ENCODE measurements at regions not wholly inside any gene's neighbourhood (a gene's known extent, or its start where the extent isn't known, plus 50 kb on each side); places are given as distances from the start of the nearest gene placed in this dataset.
A peak's percentile ranks its signal among the peaks of the same experiment; 100 is the strongest.

GRCh38 chr4:126262665-126263064 is 947.9 kb downstream of the FAT4 start:
- H3K79me2 ChIP-seq (ENCODE audit: control insufficient read depth, insufficient read depth, low read length): no peaks in the 10 kb centered on the region
- H2AFZ ChIP-seq (ENCODE audit: low read length): no peak overlapping the region
- H4K20me1 ChIP-seq (ENCODE audit: control insufficient read depth, extremely low read depth, insufficient read depth, low read length): no peaks in the 10 kb centered on the region
- no peak for TF ChIP-seq EZH2 (IDR thresholded peaks at IDR 0.05; ENCODE audit: low read length, missing control alignments)
- TF ChIP-seq CTCF (conservative IDR thresholded peaks at IDR 0.05 in 1 of 2, IDR thresholded peaks at IDR 0.05 in 1 of 2; ENCODE audit: low read depth in 1 of 2, low read length in 2 of 2): no peak
- DNase-seq (ENCODE audit: low read depth in 2 of 2): no peak
- H3K9ac ChIP-seq (ENCODE audit: insufficient read depth, low read length): no peak overlapping the region
- no peak overlapping the region for H3K27ac ChIP-seq (ENCODE audit: insufficient read depth, low read length)
- no peaks in the 10 kb centered on the region for H3K9me3 ChIP-seq (ENCODE audit: control insufficient read depth, insufficient read depth, low read depth, low read length)
- no peaks in the 10 kb centered on the region for H3K27me3 ChIP-seq (ENCODE audit: control insufficient read depth, insufficient read depth, low read length)
- H3K36me3 ChIP-seq (ENCODE audit: control insufficient read depth, insufficient read depth, low read length): no peaks in the 10 kb centered on the region
- no peak overlapping the region for H3K4me3 ChIP-seq (replicated peaks in 1 of 4; ENCODE audit: control extremely low read depth in 1 of 4, insufficient read depth in 1 of 4, low read depth in 3 of 4, low read length in 4 of 4)
- no peaks in the 10 kb centered on the region for H3K4me1 ChIP-seq (ENCODE audit: control insufficient read depth, extremely low read depth, insufficient read depth, low read length)
- no peak overlapping the region for H3K4me2 ChIP-seq (ENCODE audit: extremely low read depth, insufficient read depth, low read length)

- H3K79me2 ChIP-seq (ENCODE audit: control insufficient read depth, insufficient read depth, low read length): no peaks in the 10 kb centered on the region
- H3K4me1 ChIP-seq (ENCODE audit: control insufficient read depth, extremely low read depth, insufficient read depth, low read length): no peaks in the 10 kb centered on the region
- H3K36me3 ChIP-seq (ENCODE audit: control insufficient read depth, insufficient read depth, low read length): no peaks in the 10 kb centered on the region
- H2AFZ ChIP-seq (ENCODE audit: low read length): no peak overlapping the region
- no peaks in the 10 kb centered on the region for H4K20me1 ChIP-seq (ENCODE audit: control insufficient read depth, extremely low read depth, insufficient read depth, low read length)
- H3K9ac ChIP-seq (ENCODE audit: insufficient read depth, low read length): no peak overlapping the region
- H3K4me2 ChIP-seq (ENCODE audit: extremely low read depth, insufficient read depth, low read length): no peak overlapping the region
- DNase-seq (ENCODE audit: low read depth in 2 of 2): peak; percentile 26 to 78
- no peak overlapping the region for H3K4me3 ChIP-seq (replicated peaks in 1 of 4; ENCODE audit: control extremely low read depth in 1 of 4, insufficient read depth in 1 of 4, low read depth in 3 of 4, low read length in 4 of 4)
- TF ChIP-seq CTCF (conservative IDR thresholded peaks at IDR 0.05 in 1 of 2, IDR thresholded peaks at IDR 0.05 in 1 of 2; ENCODE audit: low read depth in 1 of 2, low read length in 2 of 2): no peak
- TF ChIP-seq EZH2 (IDR thresholded peaks at IDR 0.05; ENCODE audit: low read length, missing control alignments): no peak
- H3K27me3 ChIP-seq (ENCODE audit: control insufficient read depth, insufficient read depth, low read length): no peaks in the 10 kb centered on the region
- H3K9me3 ChIP-seq (ENCODE audit: control insufficient read depth, insufficient read depth, low read depth, low read length): no peaks in the 10 kb centered on the region
- H3K27ac ChIP-seq (ENCODE audit: insufficient read depth, low read length): no peak overlapping the region
Observed at GRCh38 chr4:126264839-126265238, 950.1 kb downstream of the FAT4 start.

- peak in 1 of 2 donors; percentile 24 for DNase-seq (ENCODE audit: low read depth in 2 of 2)
- H3K9ac ChIP-seq (ENCODE audit: insufficient read depth, low read length): no peak overlapping the region
- H3K27me3 ChIP-seq (ENCODE audit: control insufficient read depth, insufficient read depth, low read length): no peaks in the 10 kb centered on the region
- no peak overlapping the region for H2AFZ ChIP-seq (ENCODE audit: low read length)
- H3K79me2 ChIP-seq (ENCODE audit: control insufficient read depth, insufficient read depth, low read length): no peaks in the 10 kb centered on the region
- TF ChIP-seq CTCF (conservative IDR thresholded peaks at IDR 0.05 in 1 of 2, IDR thresholded peaks at IDR 0.05 in 1 of 2; ENCODE audit: low read depth in 1 of 2, low read length in 2 of 2) (no peak), EZH2 (IDR thresholded peaks at IDR 0.05; ENCODE audit: low read length, missing control alignments) (no peak)
- H3K27ac ChIP-seq (ENCODE audit: insufficient read depth, low read length): no peak overlapping the region
- H3K36me3 ChIP-seq (ENCODE audit: control insufficient read depth, insufficient read depth, low read length): no peaks in the 10 kb centered on the region
- H3K4me1 ChIP-seq (ENCODE audit: control insufficient read depth, extremely low read depth, insufficient read depth, low read length): no peaks in the 10 kb centered on the region
- H3K4me3 ChIP-seq (replicated peaks in 1 of 4; ENCODE audit: control extremely low read depth in 1 of 4, insufficient read depth in 1 of 4, low read depth in 3 of 4, low read length in 4 of 4): no peak overlapping the region
- H3K9me3 ChIP-seq (ENCODE audit: control insufficient read depth, insufficient read depth, low read depth, low read length): no peaks in the 10 kb centered on the region
- H4K20me1 ChIP-seq (ENCODE audit: control insufficient read depth, extremely low read depth, insufficient read depth, low read length): no peaks in the 10 kb centered on the region
- H3K4me2 ChIP-seq (ENCODE audit: extremely low read depth, insufficient read depth, low read length): no peak overlapping the region
Observed at GRCh38 chr4:126265888-126266287, 951.1 kb downstream of the FAT4 start.

All from fibroblast of lung (primary cell).